Fibroblast of skin of left biceps (primary cell): ENCODE measurements at regions not wholly inside any gene's neighbourhood (a gene's known extent, or its start where the extent isn't known, plus 50 kb on each side); places are given as distances from the start of the nearest gene placed in this dataset.
A peak's percentile ranks its signal among the peaks of the same experiment; 100 is the strongest.
"Not testable (repeated sequence)": the region's sequence is repeated elsewhere in the genome, so short reads cannot be mapped to it uniquely, and the experiment has no call there.

ENCODE experiments used
- DNase-seq, 2 experiments: peaks; one replicate each; pipeline ENCODE4 v3.0.0-alpha.2; 2013; ENCODE audit warnings: low read depth in 2 of 2

GRCh38 chr3:107124885-107125284 lies 252.4 kb upstream of the CCDC54 start:
- peak; percentile 47 to 52 for DNase-seq

- no peak for DNase-seq
Observed at GRCh38 chr3:107128946-107129345, 248.3 kb upstream of the CCDC54 start.

GRCh38 chr3:107130089-107130700 lies 247.0 kb upstream of the CCDC54 start:
- DNase-seq, result no peak

GRCh38 chr3:107132674-107133073 lies 244.6 kb upstream of the CCDC54 start:
- DNase-seq, result no peak

GRCh38 chr3:107133891-107134290 lies 243.3 kb upstream of the CCDC54 start:
- DNase-seq, result no peak

- no peak for DNase-seq
Observed at GRCh38 chr3:107142171-107142570, 235.1 kb upstream of the CCDC54 start.

- DNase-seq, result no peak
Observed at GRCh38 chr3:107142786-107143575, 234.3 kb upstream of the CCDC54 start.

- DNase-seq, result no peak
Observed at GRCh38 chr3:107150675-107151074, 226.6 kb upstream of the CCDC54 start.

GRCh38 chr3:107153981-107154380 lies 223.3 kb upstream of the CCDC54 start:
- no peak for DNase-seq

GRCh38 chr3:107172411-107172810 lies 204.8 kb upstream of the CCDC54 start:
- no peak for DNase-seq

GRCh38 chr3:107184375-107184774 lies 192.9 kb upstream of the CCDC54 start:
- DNase-seq, result no peak

GRCh38 chr3:107188262-107188661 lies 189.0 kb upstream of the CCDC54 start:
- no peak for DNase-seq

GRCh38 chr3:107189158-107189791 lies 188.0 kb upstream of the CCDC54 start:
- no peak for DNase-seq

GRCh38 chr3:107193116-107193515 lies 184.1 kb upstream of the CCDC54 start:
- no peak for DNase-seq

- DNase-seq, result peak in 1 of 2 experiments; percentile 31
Observed at GRCh38 chr3:107198581-107199181, 178.6 kb upstream of the CCDC54 start.

- DNase-seq, result no peak
Observed at GRCh38 chr3:107201146-107201545, 176.1 kb upstream of the CCDC54 start.

- not testable (repeated sequence) for DNase-seq
Observed at GRCh38 chr3:107202885-107203284, 174.4 kb upstream of the CCDC54 start.

- DNase-seq, result no peak
Observed at GRCh38 chr3:107204121-107204520, 173.1 kb upstream of the CCDC54 start.

GRCh38 chr3:107205358-107205757 lies 171.9 kb upstream of the CCDC54 start:
- no peak for DNase-seq

- no peak for DNase-seq
Observed at GRCh38 chr3:107206141-107206540, 171.1 kb upstream of the CCDC54 start.

GRCh38 chr3:107206945-107207344 lies 170.3 kb upstream of the CCDC54 start:
- DNase-seq, result no peak

- peak; percentile 84 to 89 for DNase-seq
Observed at GRCh38 chr3:107208100-107208499, 169.1 kb upstream of the CCDC54 start.
